ENCODE measurements at regions not wholly inside any gene's neighbourhood (a gene's known extent, or its start where the extent isn't known, plus 50 kb on each side); places are given as distances from the start of the nearest gene placed in this dataset.

DNA sequence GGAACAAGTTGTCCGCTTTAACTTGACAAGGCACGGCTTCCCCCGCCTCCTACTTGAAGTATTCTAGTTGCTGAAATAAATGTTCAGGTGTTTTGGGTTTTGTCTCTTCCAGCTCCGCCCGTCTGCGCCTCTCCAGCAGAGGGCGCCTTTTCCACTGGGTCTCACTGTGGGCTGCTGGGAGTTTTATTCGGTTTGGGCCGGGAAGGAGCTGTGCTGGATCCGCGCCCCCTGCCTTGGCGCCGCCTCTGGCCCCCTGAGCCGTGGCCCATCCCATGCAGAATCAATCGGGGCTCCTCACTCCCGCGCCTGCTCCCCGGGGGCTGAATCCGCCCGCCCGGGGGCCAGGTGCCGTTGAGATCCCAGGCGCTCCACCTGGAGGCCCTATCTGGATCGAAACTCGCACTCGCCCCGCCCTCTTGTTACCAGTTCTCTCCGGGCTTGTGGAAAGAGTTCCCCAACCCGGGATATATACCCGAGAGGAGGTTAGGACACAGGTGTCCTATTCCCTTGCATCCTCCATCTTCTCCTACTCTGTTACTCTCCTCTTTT is 51.0 kb upstream of the TCF21 start:
- H3K27ac ChIP-seq (ENCODE audit: insufficient read depth, low read depth, low read length) = no peak overlapping the region
- intact Hi-C loops (cut with micrococcal nuclease) = loop anchor here (1.0 to 5.0 kb wide), 3 partner anchors 78 to 271 kb away; no protein-coding TSS in a partner anchor
- H3K9me3 ChIP-seq (replicated peaks; ENCODE audit: control insufficient read depth, insufficient read depth, low read length) = no peaks in the 10 kb centered on the region
- peaks cover 2 to 5% of the 10 kb centered on the region in 2 experiments for H3K27me3 ChIP-seq (ENCODE audit: control insufficient read depth in 2 of 2, insufficient read depth in 2 of 2, low read length in 2 of 2)
- no peaks in the 10 kb centered on the region for H4K20me1 ChIP-seq (replicated peaks; ENCODE audit: control insufficient read depth, extremely low read depth, insufficient read depth, low read length)
- TF ChIP-seq CTCF (IDR thresholded peaks at IDR 0.05; ENCODE audit: extremely low read depth in 1 of 2, insufficient read depth in 1 of 2, low read depth in 1 of 2, low read length in 2 of 2) (peak; percentile 78 to 87), MYC (IDR thresholded peaks at IDR 0.05; ENCODE audit: low read depth, low read length) (no peak)
- peak overlapping the region; percentile 7 to 24 (median 19) for H3K4me3 ChIP-seq (replicated peaks in 1 of 3; ENCODE audit: insufficient read depth in 1 of 3, low read depth in 1 of 3, low read length in 3 of 3)
- H3K9ac ChIP-seq (replicated peaks; ENCODE audit: extremely low read depth, insufficient read depth, low read length) = no peak overlapping the region
- dilution Hi-C loops (cut with MboI; ENCODE audit: extremely low pct_ligation_motif_present, low sequenced_read_pairs) = no loop called here
- H3K79me2 ChIP-seq (ENCODE audit: control insufficient read depth, insufficient read depth, low read length) = no peaks in the 10 kb centered on the region
- CTCF ChIA-PET = interaction anchor here (0.6 to 2.8 kb wide), 46 partner anchors 8 to 1103 kb away, joined by 3 to 145 read pairs (median 4); no protein-coding TSS in a partner anchor
- no TSS peak for BruUV-seq (replicated peaks)
- no peaks in the 10 kb centered on the region for H3K9me1 ChIP-seq (replicated peaks; ENCODE audit: control insufficient read depth, extremely low read depth, insufficient read depth, low read length)
- no peaks in the 10 kb centered on the region for H3K36me3 ChIP-seq (ENCODE audit: control insufficient read depth in 2 of 2, extremely low read depth in 1 of 2, insufficient read depth in 2 of 2, low read length in 2 of 2)
- FAIRE-seq (no peak), DNase-seq (ENCODE audit: low read depth, low spot score) (peak; percentile 34)
- peak overlapping the region; percentile 62 for H2AFZ ChIP-seq (ENCODE audit: low read depth, low read length)
- POLR2A ChIA-PET = no interaction called here
- peaks cover 2% of the 10 kb centered on the region for H3K4me1 ChIP-seq (ENCODE audit: control insufficient read depth, extremely low read depth, insufficient read depth, low read length)
- H3K4me2 ChIP-seq (ENCODE audit: insufficient read depth, low read length) = peak overlapping the region; percentile 27
